Adrenal gland (tissue), 5 donors: ENCODE measurements at regions not wholly inside any gene's neighbourhood (a gene's known extent, or its start where the extent isn't known, plus 50 kb on each side); places are given as distances from the start of the nearest gene placed in this dataset.
"Not testable (repeated sequence)": the region's sequence is repeated elsewhere in the genome, so short reads cannot be mapped to it uniquely, and the experiment has no call there.

Experiments
- CTCF ChIP-seq, 6 experiments: fragments of 450-650 bp in 4 of 6; fragments of 200-600 bp in 2 of 6; sonication (generic) in 1 of 6; IDR thresholded peaks; 1 replicate in 5 of 6; 2 replicates in 1 of 6; pipeline versions ENCODE4 v1.5.1 to v1.8.0; 2016 to 2021; ENCODE audit warnings: antibody characterized with exemption in 6 of 6, mild to moderate bottlenecking in 2 of 6, moderate library complexity in 1 of 6
- POLR2A ChIP-seq, 2 donors: fragments of 450-650 bp; IDR thresholded peaks; one replicate each; pipeline ENCODE4 v1.6.1; 2017; ENCODE audit warnings: antibody characterized with exemption in 2 of 2, mild to moderate bottlenecking in 2 of 2, moderate library complexity in 1 of 2
- donor health status: DM: no; HTN: no; CAD: no.

GRCh38 chr14:19126269-19127051 is 159.2 kb downstream of the POTEM start:
- TF ChIP-seq POLR2A, CTCF (IDR thresholded peaks at IDR 0.05): not testable (repeated sequence)
